D721Med (cell line): ENCODE measurements at regions not wholly inside any gene's neighbourhood (a gene's known extent, or its start where the extent isn't known, plus 50 kb on each side); places are given as distances from the start of the nearest gene placed in this dataset.

ENCODE experiments used
- DNase-seq: peaks from one replicate; pipeline ENCODE4 v3.0.0; 2011; ENCODE audit warnings: low spot score; ENCODE audit not compliant: insufficient read length
- FAIRE-seq: peaks from 2 replicates; lab custom pipeline; 2011; peaks lifted over from hg19 to GRCh38; lab: Jason Lieb, UNC
- TF ChIP-seq, protein P1 (sequence below): IDR thresholded peaks from 2 replicates; pipeline ENCODE4 v1.5.1; 2012; ENCODE audit warnings: mild to moderate bottlenecking, control low read depth; ENCODE audit not compliant: insufficient read depth; ENCODE audit errors: missing control alignments

DNA sequence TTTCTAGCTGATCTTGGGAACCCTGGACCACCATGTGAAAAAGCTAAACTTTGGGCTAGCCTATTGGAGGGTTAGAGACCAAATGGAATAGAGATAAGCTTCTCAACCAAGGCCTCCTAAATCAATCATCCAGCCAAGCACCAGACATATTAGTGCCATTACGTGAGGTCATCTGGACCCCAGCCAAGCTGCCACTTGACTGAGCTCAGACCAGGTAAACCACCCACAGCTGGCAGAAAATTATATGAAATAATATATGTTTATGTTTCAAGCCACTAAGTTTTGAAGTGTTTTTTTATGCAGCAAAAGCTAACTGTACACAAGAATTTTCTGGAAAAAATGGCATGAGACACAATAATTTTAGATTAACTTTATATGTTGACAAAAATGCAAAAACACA is 82.6 kb upstream of the PCGF5 start:
- FAIRE-seq (no peak), DNase-seq (no peak)
- TF ChIP-seq, protein P1, sequence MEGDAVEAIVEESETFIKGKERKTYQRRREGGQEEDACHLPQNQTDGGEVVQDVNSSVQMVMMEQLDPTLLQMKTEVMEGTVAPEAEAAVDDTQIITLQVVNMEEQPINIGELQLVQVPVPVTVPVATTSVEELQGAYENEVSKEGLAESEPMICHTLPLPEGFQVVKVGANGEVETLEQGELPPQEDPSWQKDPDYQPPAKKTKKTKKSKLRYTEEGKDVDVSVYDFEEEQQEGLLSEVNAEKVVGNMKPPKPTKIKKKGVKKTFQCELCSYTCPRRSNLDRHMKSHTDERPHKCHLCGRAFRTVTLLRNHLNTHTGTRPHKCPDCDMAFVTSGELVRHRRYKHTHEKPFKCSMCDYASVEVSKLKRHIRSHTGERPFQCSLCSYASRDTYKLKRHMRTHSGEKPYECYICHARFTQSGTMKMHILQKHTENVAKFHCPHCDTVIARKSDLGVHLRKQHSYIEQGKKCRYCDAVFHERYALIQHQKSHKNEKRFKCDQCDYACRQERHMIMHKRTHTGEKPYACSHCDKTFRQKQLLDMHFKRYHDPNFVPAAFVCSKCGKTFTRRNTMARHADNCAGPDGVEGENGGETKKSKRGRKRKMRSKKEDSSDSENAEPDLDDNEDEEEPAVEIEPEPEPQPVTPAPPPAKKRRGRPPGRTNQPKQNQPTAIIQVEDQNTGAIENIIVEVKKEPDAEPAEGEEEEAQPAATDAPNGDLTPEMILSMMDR, result no peak

DNA sequence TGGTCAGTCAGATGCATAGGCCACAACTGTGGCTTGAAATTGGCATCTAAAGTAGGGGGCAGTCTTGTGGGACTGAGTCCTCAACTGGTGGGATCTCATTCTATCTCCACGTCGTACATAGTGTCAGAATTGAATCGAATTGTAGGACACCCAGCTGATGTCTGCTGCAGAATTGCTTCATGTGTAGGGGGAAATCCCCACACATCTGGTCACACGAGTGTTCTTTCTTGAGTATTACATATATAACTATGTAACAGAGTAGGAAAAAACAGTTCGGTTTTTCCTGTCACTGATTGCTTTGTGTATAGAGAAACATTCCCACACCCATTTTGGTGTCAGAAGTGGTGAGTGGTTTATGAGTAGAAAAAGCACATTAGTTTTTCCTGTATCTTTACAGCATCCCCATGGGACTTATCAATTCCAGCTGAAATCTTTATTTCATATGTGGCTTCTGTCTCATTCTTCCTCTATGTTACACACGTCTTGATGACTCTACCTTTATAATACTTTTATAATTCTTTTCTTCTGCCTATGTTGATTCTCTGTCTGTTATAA is 79.4 kb upstream of the PCGF5 start:
- FAIRE-seq (no peak), DNase-seq (no peak)
- TF ChIP-seq, protein P1, result no peak

DNA sequence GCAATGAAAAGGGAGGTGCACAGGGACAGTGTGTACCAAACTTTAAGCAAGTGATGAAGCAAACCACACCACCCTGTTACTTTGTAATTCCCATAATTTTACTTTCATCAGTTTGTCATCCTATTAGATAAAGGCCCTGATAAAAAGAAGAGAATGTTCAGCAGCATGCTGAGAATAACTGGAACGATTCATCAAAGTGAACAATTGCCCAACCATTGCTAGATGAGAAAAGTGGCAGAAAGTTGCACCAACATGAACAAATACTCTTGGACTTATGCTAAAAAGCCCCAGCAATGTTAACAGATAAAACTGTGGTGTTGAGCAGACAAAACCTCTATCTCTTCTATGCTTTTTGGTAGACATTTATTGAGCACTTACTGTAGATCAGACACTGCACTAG is 75.5 kb upstream of the PCGF5 start:
- FAIRE-seq (no peak), DNase-seq (no peak)
- TF ChIP-seq, protein P1, result no peak

DNA sequence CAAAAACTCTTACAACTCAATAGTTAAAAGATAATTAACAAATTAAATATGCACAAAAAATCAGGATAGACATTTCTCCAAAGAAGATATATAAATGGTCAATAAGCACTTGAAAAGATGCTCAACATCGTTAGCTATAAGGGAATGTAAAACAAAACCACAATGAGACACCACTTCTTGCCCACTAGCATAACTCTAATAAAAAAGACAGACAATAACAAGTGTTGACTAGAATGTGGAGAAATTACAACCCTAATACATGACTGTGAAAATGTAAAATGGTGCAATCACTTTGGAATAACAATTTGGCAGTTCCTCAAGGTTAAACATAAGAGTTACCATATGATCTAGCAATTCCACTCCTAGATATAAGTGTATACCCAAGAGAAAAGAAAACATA is 74.3 kb upstream of the PCGF5 start:
- DNase-seq (no peak), FAIRE-seq (no peak)
- TF ChIP-seq, protein P1, result no peak

DNA sequence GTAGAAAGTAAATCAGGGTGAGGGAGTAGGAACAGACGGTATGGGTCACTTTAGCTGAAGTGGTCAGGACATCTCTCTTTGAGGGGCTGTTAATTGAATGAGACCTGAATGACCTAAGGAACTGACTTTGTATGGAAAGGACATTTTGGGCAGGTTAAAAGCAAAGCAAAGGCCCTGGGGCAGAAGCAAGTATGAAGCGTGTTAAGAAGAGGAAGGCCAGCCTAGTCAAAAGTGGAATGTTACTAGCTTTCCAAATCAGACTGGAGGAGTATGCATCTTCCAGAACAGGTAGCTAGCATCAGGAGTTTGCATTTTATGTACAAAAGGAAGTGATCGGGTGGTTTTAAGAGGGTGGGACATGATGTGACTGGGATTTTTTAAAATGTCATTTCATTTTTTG is 70.9 kb upstream of the PCGF5 start:
- no peak for FAIRE-seq
- TF ChIP-seq, protein P1, result no peak

DNA sequence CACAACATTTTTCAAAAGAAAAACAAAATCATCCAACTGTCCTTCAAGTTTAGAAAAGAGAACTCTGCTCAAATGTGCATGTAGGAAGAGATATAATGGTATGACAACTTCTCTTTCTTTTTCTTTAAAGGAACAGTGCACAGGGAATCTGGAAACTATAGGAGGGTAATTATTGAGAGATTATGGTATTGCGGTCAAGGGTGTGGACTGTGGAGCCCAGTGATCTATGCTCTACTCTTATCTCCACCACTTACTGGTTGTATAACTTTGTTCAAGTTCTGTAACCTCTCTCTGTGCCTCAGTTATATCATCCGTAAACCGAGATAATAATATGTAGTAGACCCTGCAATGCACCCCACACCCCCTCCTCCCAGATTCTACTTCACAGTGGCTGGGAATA is 69.8 kb upstream of the PCGF5 start:
- FAIRE-seq (no peak), DNase-seq (no peak)
- TF ChIP-seq, protein P1, result no peak

More for the DNA sequence above, 70.9 kb upstream of the PCGF5 start:
- no peak for DNase-seq

DNA sequence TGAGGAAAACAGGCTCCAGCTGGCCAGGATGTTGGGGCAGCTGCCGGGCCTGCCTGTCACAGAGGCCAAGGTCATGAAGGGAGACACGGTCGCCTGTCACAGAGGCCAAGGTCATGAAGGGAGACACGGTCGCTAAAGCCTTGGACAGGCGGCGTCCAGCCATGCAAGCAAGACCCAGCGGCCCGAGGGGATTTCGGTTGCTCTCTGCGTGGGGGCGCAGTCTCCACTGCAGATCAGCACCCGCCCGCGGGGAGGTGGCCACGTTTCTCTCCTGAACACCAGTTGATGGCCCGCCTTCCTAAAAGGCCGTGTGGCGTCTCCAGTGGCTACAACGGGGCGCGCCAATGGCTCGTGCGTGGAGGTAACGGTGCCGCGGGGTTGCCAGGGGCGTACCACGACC is 67.0 kb upstream of the PCGF5 start:
- DNase-seq (no peak), FAIRE-seq (no peak)
- TF ChIP-seq, protein P1, result no peak
